IPS-NIHi11 (cell line): ENCODE measurements at regions not wholly inside any gene's neighbourhood (a gene's known extent, or its start where the extent isn't known, plus 50 kb on each side); places are given as distances from the start of the nearest gene placed in this dataset.
"Not testable (repeated sequence)": the region's sequence is repeated elsewhere in the genome, so short reads cannot be mapped to it uniquely, and the experiment has no call there.

Experiments used
- DNase-seq: peaks from one replicate; pipeline ENCODE4 v3.0.0; 2012; ENCODE audit warnings: mixed read lengths, low spot score

GRCh38 chr3:27556887-27557286 is 72.7 kb upstream of the SLC4A7 start:
- DNase-seq = no peak

- no peak for DNase-seq
These were observed 70.5 kb upstream of the SLC4A7 start for GRCh38 chr3:27554706-27555105.

- no peak for DNase-seq
These were observed 69.8 kb upstream of the SLC4A7 start for GRCh38 chr3:27553886-27554540.

- DNase-seq = not testable (repeated sequence)
These were observed 68.5 kb upstream of the SLC4A7 start for GRCh38 chr3:27552708-27553107.

GRCh38 chr3:27551413-27551812 is 67.2 kb upstream of the SLC4A7 start:
- not testable (repeated sequence) for DNase-seq

GRCh38 chr3:27545061-27545460 is 60.9 kb upstream of the SLC4A7 start:
- no peak for DNase-seq

GRCh38 chr3:27544372-27544865 is 60.2 kb upstream of the SLC4A7 start:
- DNase-seq = no peak

- no peak for DNase-seq
These were observed 58.3 kb upstream of the SLC4A7 start for GRCh38 chr3:27542476-27542875.

GRCh38 chr3:27540231-27540630 is 56.0 kb upstream of the SLC4A7 start:
- no peak for DNase-seq

GRCh38 chr3:27536491-27536890 is 52.3 kb upstream of the SLC4A7 start:
- no peak for DNase-seq

- no peak for DNase-seq
These were observed 51.7 kb upstream of the SLC4A7 start for GRCh38 chr3:27535809-27536392.

GRCh38 chr3:27533718-27534573 is 49.8 kb upstream of the SLC4A7 start:
- peak; percentile 75 for DNase-seq
